Endothelial cell of umbilical vein (primary cell): ENCODE measurements at regions not wholly inside any gene's neighbourhood (a gene's known extent, or its start where the extent isn't known, plus 50 kb on each side); places are given as distances from the start of the nearest gene placed in this dataset.

Source experiments
- CTCF ChIP-seq, 2 donors: IDR thresholded peaks; 1 replicate in 1 of 2; 2 replicates in 1 of 2; pipeline ENCODE4 v1.5.1; 2011; ENCODE audit warnings: low read length in 2 of 2, mild to moderate bottlenecking in 2 of 2, moderate library complexity in 2 of 2, control low read depth in 1 of 2, inconsistent platforms in 1 of 2, low read depth in 1 of 2; ENCODE audit not compliant: insufficient read depth in 1 of 2; ENCODE audit errors: extremely low read depth in 1 of 2
- POLR2A ChIP-seq: IDR thresholded peaks from 2 replicates; pipeline ENCODE4 v1.6.1; 2012; ENCODE audit warnings: low read depth, mild to moderate bottlenecking, control low read depth, low read length

- no peak for TF ChIP-seq POLR2A
- no peak for TF ChIP-seq CTCF (IDR thresholded peaks at IDR 0.05; ENCODE audit: extremely low read depth in 1 of 2, insufficient read depth in 1 of 2, low read depth in 1 of 2, low read length in 2 of 2)
Measured at GRCh38 chr3:95343228-95343627, 1280.4 kb downstream of the NSUN3 start.
